NCI-H1436 treated with DMSO at 0.1 percent for 48 hours (cell line): ENCODE measurements at regions not wholly inside any gene's neighbourhood (a gene's known extent, or its start where the extent isn't known, plus 50 kb on each side); places are given as distances from the start of the nearest gene placed in this dataset.
"Not testable (repeated sequence)": the region's sequence is repeated elsewhere in the genome, so short reads cannot be mapped to it uniquely, and the experiment has no call there.

Experiments
- DNase-seq: peaks from one replicate; lab custom pipeline; 2025; lab: John Stamatoyannopoulos, UW

- DNase-seq: no peak
These were observed 161.9 kb downstream of the URI1 start for GRCh38 chr19:30103981-30104380.

GRCh38 chr19:30105316-30105715 lies 163.3 kb downstream of the URI1 start:
- no peak for DNase-seq

GRCh38 chr19:30105727-30106126 lies 163.7 kb downstream of the URI1 start:
- no peak for DNase-seq

- DNase-seq: no peak
These were observed 164.5 kb downstream of the URI1 start for GRCh38 chr19:30106417-30107095.

GRCh38 chr19:30107251-30107650 lies 165.2 kb downstream of the URI1 start:
- DNase-seq: no peak

GRCh38 chr19:30109565-30109964 lies 167.5 kb downstream of the URI1 start:
- no peak for DNase-seq

GRCh38 chr19:30111021-30111855 lies 169.2 kb downstream of the URI1 start:
- no peak for DNase-seq

- DNase-seq: no peak
These were observed 170.1 kb downstream of the URI1 start for GRCh38 chr19:30112171-30112570.

GRCh38 chr19:30112666-30113065 lies 170.6 kb downstream of the URI1 start:
- no peak for DNase-seq

- DNase-seq: no peak
These were observed 171.1 kb downstream of the URI1 start for GRCh38 chr19:30113186-30113585.

- not testable (repeated sequence) for DNase-seq
These were observed 172.1 kb downstream of the URI1 start for GRCh38 chr19:30114095-30114494.

- no peak for DNase-seq
These were observed 173.9 kb downstream of the URI1 start for GRCh38 chr19:30115947-30116346.

- DNase-seq: no peak
These were observed 174.5 kb downstream of the URI1 start for GRCh38 chr19:30116530-30116929.

- DNase-seq: no peak
These were observed 175.0 kb downstream of the URI1 start for GRCh38 chr19:30116984-30117555.

GRCh38 chr19:30117636-30118145 lies 175.7 kb downstream of the URI1 start:
- no peak for DNase-seq

GRCh38 chr19:30118221-30118620 lies 176.2 kb downstream of the URI1 start:
- DNase-seq: no peak

GRCh38 chr19:30118760-30119159 lies 176.7 kb downstream of the URI1 start:
- no peak for DNase-seq

- DNase-seq: no peak
These were observed 177.3 kb downstream of the URI1 start for GRCh38 chr19:30119180-30119908.

GRCh38 chr19:30120860-30121484 lies 178.9 kb downstream of the URI1 start:
- DNase-seq: no peak

GRCh38 chr19:30122431-30122830 lies 180.4 kb downstream of the URI1 start:
- DNase-seq: no peak

GRCh38 chr19:30123119-30123518 lies 181.1 kb downstream of the URI1 start:
- no peak for DNase-seq

- DNase-seq: no peak
These were observed 181.6 kb downstream of the URI1 start for GRCh38 chr19:30123611-30124010.
